RPMI7951 (cell line): ENCODE measurements at regions not wholly inside any gene's neighbourhood (a gene's known extent, or its start where the extent isn't known, plus 50 kb on each side); places are given as distances from the start of the nearest gene placed in this dataset.
"Not testable (repeated sequence)": the region's sequence is repeated elsewhere in the genome, so short reads cannot be mapped to it uniquely, and the experiment has no call there.

Experiments used
- DNase-seq: peaks from one replicate; pipeline ENCODE4 v3.0.0-alpha.2; 2012; ENCODE audit warnings: low read depth

- DNase-seq = peak; percentile 38
Measured at GRCh38 chr12:131627151-131628022, 83.5 kb upstream of the SFSWAP start.

GRCh38 chr12:131628023-131628740 lies 82.7 kb upstream of the SFSWAP start:
- no peak for DNase-seq

- DNase-seq = no peak
Measured at GRCh38 chr12:131628766-131629448, 82.0 kb upstream of the SFSWAP start.

GRCh38 chr12:131631230-131631629 lies 79.7 kb upstream of the SFSWAP start:
- DNase-seq = no peak

GRCh38 chr12:131631889-131632651 lies 78.8 kb upstream of the SFSWAP start:
- not testable (repeated sequence) for DNase-seq

GRCh38 chr12:131632652-131633023 lies 78.3 kb upstream of the SFSWAP start:
- DNase-seq = not testable (repeated sequence)

GRCh38 chr12:131633610-131634009 lies 77.3 kb upstream of the SFSWAP start:
- DNase-seq = not testable (repeated sequence)

- DNase-seq = no peak
Measured at GRCh38 chr12:131634037-131634436, 76.9 kb upstream of the SFSWAP start.

GRCh38 chr12:131635012-131635411 lies 75.9 kb upstream of the SFSWAP start:
- not testable (repeated sequence) for DNase-seq

GRCh38 chr12:131635491-131636122 lies 75.3 kb upstream of the SFSWAP start:
- DNase-seq = no peak

- no peak for DNase-seq
Measured at GRCh38 chr12:131636266-131636665, 74.6 kb upstream of the SFSWAP start.

GRCh38 chr12:131636940-131637750 lies 73.7 kb upstream of the SFSWAP start:
- no peak for DNase-seq

GRCh38 chr12:131637986-131638385 lies 72.9 kb upstream of the SFSWAP start:
- no peak for DNase-seq

GRCh38 chr12:131639270-131639940 lies 71.5 kb upstream of the SFSWAP start:
- DNase-seq = no peak

- DNase-seq = no peak
Measured at GRCh38 chr12:131640525-131640924, 70.4 kb upstream of the SFSWAP start.

GRCh38 chr12:131641315-131641714 lies 69.6 kb upstream of the SFSWAP start:
- DNase-seq = no peak

GRCh38 chr12:131642101-131642540 lies 68.8 kb upstream of the SFSWAP start:
- no peak for DNase-seq

- no peak for DNase-seq
Measured at GRCh38 chr12:131642771-131643170, 68.1 kb upstream of the SFSWAP start.

GRCh38 chr12:131643631-131644452 lies 67.0 kb upstream of the SFSWAP start:
- no peak for DNase-seq
